Keratinocyte (primary cell): ENCODE measurements at regions not wholly inside any gene's neighbourhood (a gene's known extent, or its start where the extent isn't known, plus 50 kb on each side); places are given as distances from the start of the nearest gene placed in this dataset.

Experiments used
- EZH2 ChIP-seq: IDR thresholded peaks from one replicate; pipeline ENCODE4 v1.6.1; 2012; ENCODE audit warnings: inconsistent platforms, mild to moderate bottlenecking, low read length, moderate library complexity
- TF ChIP-seq, protein P1 (sequence below), 3 experiments: IDR thresholded peaks in 1 of 3; conservative IDR thresholded peaks in 1 of 3; optimal IDR thresholded peaks in 1 of 3; 2 replicates in 2 of 3; 3 replicates in 1 of 3; pipeline versions ENCODE3 to v1.5.1; 2011; ENCODE audit warnings: low read length in 3 of 3, mild to moderate bottlenecking in 3 of 3, moderate library complexity in 2 of 3, control low read depth in 1 of 3, inconsistent platforms in 1 of 3; ENCODE audit not compliant: insufficient read depth in 2 of 3; ENCODE audit errors: extremely low read depth in 1 of 3

DNA sequence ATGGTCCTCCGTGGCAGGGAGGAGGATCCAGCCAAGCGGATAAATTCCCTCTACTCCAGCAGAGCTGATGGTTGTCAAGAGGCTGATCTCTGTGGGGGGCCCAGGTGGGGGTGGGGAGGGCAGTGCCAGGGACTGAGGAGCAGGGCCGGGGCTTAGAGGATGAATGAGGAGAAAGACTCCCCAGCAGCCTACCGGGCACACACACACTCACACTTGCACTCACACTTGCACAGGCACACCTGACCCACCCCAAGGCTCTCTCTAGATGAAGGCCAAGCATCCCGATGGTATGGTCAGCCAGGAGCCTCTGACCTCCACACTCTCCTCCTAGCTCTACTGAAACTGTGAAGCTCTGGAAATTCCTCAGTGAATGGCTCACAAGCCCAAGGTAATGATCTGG, 131.3 kb upstream of the PRR20G start:
- TF ChIP-seq, protein P1, sequence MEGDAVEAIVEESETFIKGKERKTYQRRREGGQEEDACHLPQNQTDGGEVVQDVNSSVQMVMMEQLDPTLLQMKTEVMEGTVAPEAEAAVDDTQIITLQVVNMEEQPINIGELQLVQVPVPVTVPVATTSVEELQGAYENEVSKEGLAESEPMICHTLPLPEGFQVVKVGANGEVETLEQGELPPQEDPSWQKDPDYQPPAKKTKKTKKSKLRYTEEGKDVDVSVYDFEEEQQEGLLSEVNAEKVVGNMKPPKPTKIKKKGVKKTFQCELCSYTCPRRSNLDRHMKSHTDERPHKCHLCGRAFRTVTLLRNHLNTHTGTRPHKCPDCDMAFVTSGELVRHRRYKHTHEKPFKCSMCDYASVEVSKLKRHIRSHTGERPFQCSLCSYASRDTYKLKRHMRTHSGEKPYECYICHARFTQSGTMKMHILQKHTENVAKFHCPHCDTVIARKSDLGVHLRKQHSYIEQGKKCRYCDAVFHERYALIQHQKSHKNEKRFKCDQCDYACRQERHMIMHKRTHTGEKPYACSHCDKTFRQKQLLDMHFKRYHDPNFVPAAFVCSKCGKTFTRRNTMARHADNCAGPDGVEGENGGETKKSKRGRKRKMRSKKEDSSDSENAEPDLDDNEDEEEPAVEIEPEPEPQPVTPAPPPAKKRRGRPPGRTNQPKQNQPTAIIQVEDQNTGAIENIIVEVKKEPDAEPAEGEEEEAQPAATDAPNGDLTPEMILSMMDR (optimal IDR thresholded peaks at IDR 0.05 in 1 of 3, IDR thresholded peaks at IDR 0.05 in 1 of 3, conservative IDR thresholded peaks at IDR 0.05 in 1 of 3; ENCODE audit: extremely low read depth in 1 of 3, insufficient read depth in 2 of 3, low read length in 3 of 3): no peak
- no peak for TF ChIP-seq EZH2
